Central memory CD8-positive, alpha-beta T cell (primary cell): ENCODE measurements at regions not wholly inside any gene's neighbourhood (a gene's known extent, or its start where the extent isn't known, plus 50 kb on each side); places are given as distances from the start of the nearest gene placed in this dataset.

Experiments
- ATAC-seq: fragments of 150-1000 bp; cut with Tn5 transposase; replicated peaks from 2 replicates; pipeline ENCODE4 v1.10.0; 2022; ENCODE audit warnings: mild to moderate bottlenecking, moderate FRiP score, moderate number of reproducible peaks; ENCODE audit not compliant: poor library complexity, severe bottlenecking; ENCODE audit errors: extremely low read depth
- DNase-seq, 2 donors: peaks; one replicate each; pipeline ENCODE4 v3.0.0; 2021; ENCODE audit warnings: low spot score in 2 of 2
- H3K27ac Mint-ChIP-seq: one replicate; pipeline ENCODE4 v1.8.0; 2022; ENCODE audit warnings: low read depth, mild to moderate bottlenecking, moderate library complexity, mixed read lengths
- H3K27me3 Mint-ChIP-seq: one replicate; pipeline ENCODE4 v1.8.0; 2022; ENCODE audit warnings: mixed read lengths
- H3K36me3 Mint-ChIP-seq: one replicate; pipeline ENCODE4 v1.8.0; 2022; ENCODE audit warnings: mild to moderate bottlenecking, moderate library complexity, mixed read lengths; ENCODE audit not compliant: insufficient read depth
- H3K4me1 Mint-ChIP-seq: one replicate; pipeline ENCODE4 v1.8.0; 2022; ENCODE audit warnings: mixed read lengths
- H3K4me3 Mint-ChIP-seq: one replicate; pipeline ENCODE4 v1.8.0; 2022; ENCODE audit warnings: mild to moderate bottlenecking, moderate library complexity, mixed read lengths
- H3K9me3 Mint-ChIP-seq: one replicate; pipeline ENCODE4 v1.8.0; 2022; ENCODE audit warnings: mixed read lengths

DNA sequence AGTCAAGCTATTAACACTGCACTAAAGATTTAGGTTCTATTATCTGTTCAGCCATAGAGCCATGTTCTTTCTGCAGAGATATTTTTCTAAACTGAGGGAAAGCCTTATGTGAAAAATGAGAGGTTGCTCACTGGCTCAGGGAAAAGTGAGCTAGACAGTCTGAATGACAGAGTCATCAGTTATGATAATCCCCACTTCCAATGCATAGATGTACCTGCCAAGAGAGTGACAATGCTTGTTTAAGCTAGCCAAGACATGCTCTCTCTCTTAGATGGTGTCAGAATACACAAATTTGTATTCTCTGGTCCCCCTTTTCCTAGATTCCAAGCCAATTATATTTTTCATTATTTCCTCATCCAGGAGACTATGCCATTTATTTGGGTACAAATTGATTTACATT is 176.9 kb upstream of the FRMD6 start:
- ATAC-seq, result no peak

DNA sequence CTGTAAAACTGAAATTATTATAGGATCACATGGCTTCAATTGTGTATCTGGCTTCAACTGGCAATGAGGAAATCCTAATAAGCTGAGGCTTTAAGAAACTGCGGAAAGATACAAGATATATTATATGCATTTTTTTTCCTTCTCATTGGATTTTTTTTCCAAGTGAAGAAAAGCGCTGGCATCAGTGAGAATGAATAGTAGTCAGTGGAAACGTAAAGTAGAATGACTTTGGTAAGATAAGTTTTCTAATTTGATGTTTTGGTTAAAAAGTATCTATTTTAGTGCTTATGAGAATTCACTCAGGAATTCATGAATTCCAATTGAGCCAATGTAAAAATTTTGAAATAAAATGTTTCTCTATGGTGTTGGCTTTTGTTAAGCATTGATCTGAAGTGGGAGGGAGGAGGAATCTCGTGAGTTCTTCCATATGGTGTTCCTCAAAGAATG is 173.5 kb upstream of the FRMD6 start:
- Mint-ChIP-seq H3K27ac (no peak overlapping the region), H3K36me3 (no peaks in the 10 kb centered on the region), H3K4me3 (no peak overlapping the region), H3K4me1 (no peaks in the 10 kb centered on the region), H3K27me3 (peaks cover 34% of the 10 kb centered on the region), H3K9me3 (peaks cover 3% of the 10 kb centered on the region)
- DNase-seq, result no peak
- ATAC-seq, result no peak

More for the DNA sequence above, 176.9 kb upstream of the FRMD6 start:
- Mint-ChIP-seq H3K36me3 (no peaks in the 10 kb centered on the region), H3K27me3 (peaks cover 34% of the 10 kb centered on the region), H3K4me1 (no peaks in the 10 kb centered on the region), H3K9me3 (no peaks in the 10 kb centered on the region), H3K4me3 (no peak overlapping the region), H3K27ac (no peak overlapping the region)
- no peak for DNase-seq

DNA sequence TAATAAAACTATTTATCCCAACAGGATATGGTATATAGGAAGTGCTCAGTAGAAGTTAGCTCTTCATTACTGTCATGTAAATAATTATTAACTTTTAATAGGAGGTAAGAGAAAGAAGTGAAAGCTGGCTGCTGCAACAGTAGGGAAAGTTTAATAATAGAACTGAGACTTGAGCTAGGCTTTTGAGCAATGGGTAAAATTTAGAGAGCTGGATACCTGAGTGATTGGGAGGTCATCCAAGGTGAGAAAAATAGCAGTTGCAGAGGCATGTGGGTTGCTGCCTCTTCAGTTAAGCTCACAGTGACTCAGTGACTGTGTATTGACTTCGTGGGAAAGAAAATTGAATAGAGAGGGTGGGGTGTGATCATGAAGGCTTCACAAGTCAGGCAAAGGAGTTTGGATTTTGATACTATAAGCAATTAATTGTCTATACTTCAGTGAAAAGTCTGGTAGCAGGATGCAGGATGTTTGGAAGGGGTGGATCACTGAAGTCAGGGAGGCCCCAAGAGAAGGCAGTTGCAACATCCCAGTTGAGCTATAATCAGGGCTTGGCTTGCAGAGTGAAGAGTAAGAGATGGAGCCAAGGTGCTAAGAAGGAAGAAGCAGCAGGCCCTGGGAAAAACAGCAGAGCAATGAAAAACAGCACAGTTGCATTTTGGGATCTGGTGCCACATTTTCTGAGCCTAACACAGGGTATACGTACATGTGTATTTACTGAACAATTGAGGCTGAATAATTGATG is 172.0 kb upstream of the FRMD6 start:
- H3K27me3 Mint-ChIP-seq, result peaks cover 18% of the 10 kb centered on the region
- no peak for DNase-seq
- peaks cover 5% of the 10 kb centered on the region for H3K9me3 Mint-ChIP-seq
- no peak overlapping the region for H3K4me3 Mint-ChIP-seq
- ATAC-seq, result no peak
- H3K4me1 Mint-ChIP-seq, result no peaks in the 10 kb centered on the region
- no peak overlapping the region for H3K27ac Mint-ChIP-seq
- no peaks in the 10 kb centered on the region for H3K36me3 Mint-ChIP-seq

DNA sequence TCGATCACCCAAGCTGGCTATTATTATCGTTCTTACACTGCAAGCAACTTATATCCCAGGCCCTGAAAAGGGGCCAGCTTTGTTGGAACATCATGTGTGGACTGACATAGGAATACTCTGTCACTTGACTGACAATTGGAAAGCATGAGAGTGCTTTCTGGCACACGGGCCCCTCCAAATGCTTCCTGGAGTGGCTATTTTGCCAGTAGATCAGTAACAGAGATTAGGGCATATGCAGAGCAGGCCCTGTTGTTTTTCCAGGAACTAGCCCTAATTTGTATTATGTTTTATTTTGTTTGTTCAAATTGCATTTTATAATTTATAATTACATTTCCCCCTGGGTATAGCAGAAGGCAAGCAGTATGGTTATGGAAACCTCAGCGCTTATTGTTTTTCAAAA is 170.1 kb upstream of the FRMD6 start:
- Mint-ChIP-seq H3K4me3 (no peak overlapping the region), H3K9me3 (peaks cover 5% of the 10 kb centered on the region), H3K27me3 (peaks cover 5% of the 10 kb centered on the region), H3K27ac (no peak overlapping the region), H3K36me3 (no peaks in the 10 kb centered on the region), H3K4me1 (no peaks in the 10 kb centered on the region)
- ATAC-seq (no peak), DNase-seq (no peak)

DNA sequence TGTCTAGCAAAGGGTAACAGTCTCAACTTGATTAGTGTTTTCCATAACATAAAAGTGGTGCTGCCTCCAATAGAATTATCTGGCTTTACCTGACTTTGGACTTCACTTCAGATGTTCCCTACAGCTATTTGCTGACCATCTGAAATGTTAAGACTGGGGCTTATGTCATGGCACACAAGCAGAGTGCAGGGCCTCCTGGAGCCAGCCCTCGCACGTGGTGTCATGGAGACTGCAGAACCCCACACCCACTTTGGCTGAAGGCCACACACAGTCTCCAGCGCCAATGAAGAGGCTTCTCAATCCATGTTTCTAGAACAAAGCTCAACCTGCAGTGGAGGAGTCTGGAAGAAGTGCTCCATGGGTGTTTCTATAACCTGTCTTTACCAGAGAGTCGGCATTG is 169.6 kb upstream of the FRMD6 start:
- H3K4me3 Mint-ChIP-seq, result no peak overlapping the region
- peaks cover under 1% of the 10 kb centered on the region for H3K27me3 Mint-ChIP-seq
- no peaks in the 10 kb centered on the region for H3K4me1 Mint-ChIP-seq
- DNase-seq (no peak), ATAC-seq (no peak)
- peaks cover 5% of the 10 kb centered on the region for H3K9me3 Mint-ChIP-seq
- H3K36me3 Mint-ChIP-seq, result no peaks in the 10 kb centered on the region
- H3K27ac Mint-ChIP-seq, result no peak overlapping the region

DNA sequence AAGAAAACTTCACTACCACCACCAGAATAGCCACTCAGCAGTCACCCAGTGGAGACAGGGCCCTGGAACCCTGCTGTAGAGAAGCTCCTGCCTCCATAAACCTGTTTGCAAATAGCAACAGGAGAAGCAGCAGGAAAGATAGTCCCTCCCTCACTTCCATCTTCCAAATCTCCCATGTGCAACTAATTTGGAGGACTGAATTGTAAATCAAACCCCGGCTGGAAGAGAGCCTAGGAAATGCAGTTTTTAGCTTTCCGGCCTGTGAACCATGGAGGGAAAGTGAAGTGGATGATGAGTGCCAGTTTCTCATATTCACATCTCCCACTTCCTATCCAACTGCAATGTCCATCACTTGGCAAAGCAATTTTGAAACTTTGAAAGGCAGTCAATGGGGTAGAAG is 167.2 kb upstream of the FRMD6 start:
- peaks cover 14% of the 10 kb centered on the region for H3K27me3 Mint-ChIP-seq
- no peak for ATAC-seq
- no peak overlapping the region for H3K4me3 Mint-ChIP-seq
- no peak overlapping the region for H3K27ac Mint-ChIP-seq
- DNase-seq, result no peak
- H3K36me3 Mint-ChIP-seq, result no peaks in the 10 kb centered on the region
- H3K4me1 Mint-ChIP-seq, result no peaks in the 10 kb centered on the region
- peaks cover 5% of the 10 kb centered on the region for H3K9me3 Mint-ChIP-seq

DNA sequence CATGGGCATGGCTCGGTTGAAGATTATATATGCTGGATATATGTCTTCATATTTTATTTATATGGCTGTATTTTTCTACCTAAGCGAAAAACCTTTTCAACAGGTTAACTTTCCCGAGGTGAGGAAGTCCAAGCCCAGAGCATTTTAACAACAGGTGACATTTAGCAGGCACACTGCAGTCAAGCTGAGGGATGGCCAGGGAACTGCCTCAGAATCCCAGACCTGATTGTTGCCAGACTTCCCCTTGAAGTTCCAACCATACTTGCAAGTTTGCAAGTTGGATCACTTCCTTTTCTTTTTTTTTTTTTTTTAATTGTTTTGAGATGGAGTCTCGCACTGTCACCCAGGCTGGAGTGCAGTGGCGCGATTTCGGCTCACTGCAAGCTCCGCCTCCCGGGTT is 166.0 kb upstream of the FRMD6 start:
- Mint-ChIP-seq H3K4me1 (no peaks in the 10 kb centered on the region), H3K36me3 (no peaks in the 10 kb centered on the region), H3K27me3 (peaks cover 26% of the 10 kb centered on the region), H3K4me3 (no peak overlapping the region), H3K9me3 (peaks cover 5% of the 10 kb centered on the region), H3K27ac (no peak overlapping the region)
- ATAC-seq (no peak), DNase-seq (no peak)

DNA sequence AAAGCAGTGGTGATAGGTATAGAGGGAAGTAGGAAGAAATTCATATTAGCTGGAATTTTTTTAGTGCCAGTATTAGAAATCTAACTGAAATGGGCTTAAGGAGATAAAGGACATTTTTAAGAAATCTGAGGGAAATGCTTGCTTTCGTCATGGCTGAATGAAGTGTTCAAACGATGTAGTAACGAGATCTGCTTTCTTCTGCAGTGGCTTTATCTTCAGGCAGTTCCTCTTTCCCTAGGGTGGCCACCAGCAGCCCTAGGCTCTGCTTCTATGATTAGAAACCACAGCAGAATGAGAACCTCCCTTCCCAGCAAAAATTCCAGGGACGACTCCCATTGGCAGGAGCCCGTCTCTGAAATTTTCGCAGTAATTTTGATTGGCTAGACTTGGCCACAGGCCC is 163.9 kb upstream of the FRMD6 start:
- H3K27ac Mint-ChIP-seq, result no peak overlapping the region
- no peaks in the 10 kb centered on the region for H3K36me3 Mint-ChIP-seq
- ATAC-seq (no peak), DNase-seq (no peak)
- peaks cover 5% of the 10 kb centered on the region for H3K9me3 Mint-ChIP-seq
- H3K4me3 Mint-ChIP-seq, result no peak overlapping the region
- H3K27me3 Mint-ChIP-seq, result peaks cover 44% of the 10 kb centered on the region
- H3K4me1 Mint-ChIP-seq, result no peaks in the 10 kb centered on the region

DNA sequence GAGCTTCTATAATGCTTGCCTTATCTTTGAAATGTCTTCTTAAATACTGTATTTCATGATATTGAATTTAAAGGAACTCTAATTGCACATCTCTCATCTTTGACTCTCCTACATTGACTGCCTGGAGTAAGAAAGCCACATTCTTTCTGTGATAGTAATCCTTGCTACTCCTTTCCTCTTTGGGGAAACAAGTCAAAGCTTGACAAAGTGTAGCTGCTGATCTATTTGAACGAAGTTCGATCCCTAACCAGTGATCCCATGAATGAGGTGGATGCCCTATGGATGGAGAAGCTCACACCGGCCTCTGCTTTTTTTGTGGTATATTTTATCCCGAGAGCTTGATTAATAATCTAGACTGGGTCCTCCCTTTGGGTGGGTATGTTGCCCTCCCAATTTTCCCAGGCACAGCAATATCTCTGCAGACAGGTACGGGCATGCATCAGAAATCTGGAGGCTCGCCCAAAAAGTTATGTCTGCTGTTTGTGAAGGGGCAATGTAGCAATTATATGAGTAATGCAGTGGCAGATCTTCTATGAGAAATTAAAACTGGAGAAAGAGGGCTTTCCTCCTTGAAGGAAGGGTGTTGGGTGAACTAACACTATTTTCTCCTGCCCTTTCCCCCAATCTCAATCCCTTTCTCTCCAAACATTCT is 163.0 kb upstream of the FRMD6 start:
- Mint-ChIP-seq H3K27me3 (peaks cover 52% of the 10 kb centered on the region), H3K36me3 (no peaks in the 10 kb centered on the region), H3K9me3 (peaks cover 5% of the 10 kb centered on the region), H3K4me3 (no peak overlapping the region), H3K4me1 (no peaks in the 10 kb centered on the region), H3K27ac (no peak overlapping the region)
- ATAC-seq (no peak), DNase-seq (no peak)

DNA sequence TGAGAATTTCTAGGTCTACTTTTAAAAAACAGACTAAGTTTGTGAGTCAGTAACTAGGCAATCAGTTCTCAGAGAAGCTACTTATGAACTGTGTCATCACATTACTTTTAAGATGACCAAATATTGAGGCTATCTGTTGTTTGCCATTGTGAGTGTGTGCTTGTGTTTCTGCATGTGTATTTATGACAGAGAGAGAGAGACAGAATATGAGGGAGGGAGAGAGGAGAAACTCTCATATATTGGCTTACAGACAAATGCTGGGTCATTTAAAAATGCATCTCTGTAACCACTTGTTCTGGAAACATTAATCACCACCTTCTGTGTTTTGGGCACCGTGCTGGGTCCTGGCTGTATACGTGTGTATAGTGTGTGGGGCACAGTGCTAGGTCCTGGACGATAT is 161.5 kb upstream of the FRMD6 start:
- H3K36me3 Mint-ChIP-seq, result no peaks in the 10 kb centered on the region
- H3K27ac Mint-ChIP-seq, result no peak overlapping the region
- no peaks in the 10 kb centered on the region for H3K4me1 Mint-ChIP-seq
- H3K4me3 Mint-ChIP-seq, result no peak overlapping the region
- ATAC-seq (no peak), DNase-seq (no peak)
- H3K9me3 Mint-ChIP-seq, result peaks cover 5% of the 10 kb centered on the region
- peaks cover 67% of the 10 kb centered on the region for H3K27me3 Mint-ChIP-seq

DNA sequence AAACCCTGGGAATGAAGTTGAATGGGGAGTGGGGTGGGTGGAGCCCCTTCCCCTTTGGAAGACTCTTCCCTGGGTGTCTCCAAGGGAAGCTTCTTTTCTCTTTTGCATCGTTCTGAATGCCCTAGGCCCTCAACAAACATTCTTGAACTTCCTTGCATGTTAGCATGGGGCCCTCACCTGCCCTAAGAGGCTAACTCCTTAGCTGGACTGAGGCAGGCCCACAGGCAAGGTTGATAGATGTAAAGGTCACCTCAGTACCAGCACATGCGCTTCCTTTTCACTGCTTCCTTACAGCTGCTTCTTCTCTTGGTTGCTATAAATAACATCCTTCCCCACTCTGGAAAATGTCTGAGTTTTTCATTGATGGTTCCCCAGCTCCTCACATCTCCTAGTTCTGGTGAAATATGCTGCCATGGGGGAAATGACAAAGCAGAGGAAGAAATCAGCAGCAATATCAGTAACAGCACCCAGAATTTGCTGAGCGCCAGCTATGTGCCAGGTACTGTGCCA is 160.6 kb upstream of the FRMD6 start:
- Mint-ChIP-seq H3K9me3 (peaks cover 5% of the 10 kb centered on the region), H3K4me3 (no peak overlapping the region), H3K27ac (no peak overlapping the region), H3K4me1 (no peaks in the 10 kb centered on the region), H3K27me3 (peaks cover 71% of the 10 kb centered on the region), H3K36me3 (no peaks in the 10 kb centered on the region)
- ATAC-seq (no peak), DNase-seq (no peak)

DNA sequence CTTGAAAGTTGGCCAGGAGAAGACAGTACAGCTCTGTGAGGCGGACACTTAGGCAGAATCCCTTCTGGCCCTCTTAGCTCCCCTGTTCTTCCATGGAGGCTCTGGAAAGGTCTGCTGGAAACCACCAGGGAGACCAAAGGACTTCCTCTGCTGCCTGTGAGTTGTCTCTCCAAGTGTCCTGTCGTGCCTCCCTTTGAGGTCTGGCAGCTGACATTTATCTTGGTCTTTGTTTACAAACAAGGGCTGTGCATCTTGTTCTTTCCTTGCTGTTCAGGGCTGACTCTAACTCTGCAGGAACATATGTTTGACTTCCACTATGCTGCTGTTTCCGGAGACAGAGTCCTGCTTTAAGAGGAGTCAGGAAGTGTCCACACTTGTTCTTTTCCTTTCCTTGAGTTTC is 159.9 kb upstream of the FRMD6 start:
- H3K9me3 Mint-ChIP-seq, result peaks cover 5% of the 10 kb centered on the region
- no peaks in the 10 kb centered on the region for H3K36me3 Mint-ChIP-seq
- no peaks in the 10 kb centered on the region for H3K4me1 Mint-ChIP-seq
- H3K27ac Mint-ChIP-seq, result no peak overlapping the region
- DNase-seq (no peak), ATAC-seq (no peak)
- no peak overlapping the region for H3K4me3 Mint-ChIP-seq
- H3K27me3 Mint-ChIP-seq, result peaks cover 71% of the 10 kb centered on the region

DNA sequence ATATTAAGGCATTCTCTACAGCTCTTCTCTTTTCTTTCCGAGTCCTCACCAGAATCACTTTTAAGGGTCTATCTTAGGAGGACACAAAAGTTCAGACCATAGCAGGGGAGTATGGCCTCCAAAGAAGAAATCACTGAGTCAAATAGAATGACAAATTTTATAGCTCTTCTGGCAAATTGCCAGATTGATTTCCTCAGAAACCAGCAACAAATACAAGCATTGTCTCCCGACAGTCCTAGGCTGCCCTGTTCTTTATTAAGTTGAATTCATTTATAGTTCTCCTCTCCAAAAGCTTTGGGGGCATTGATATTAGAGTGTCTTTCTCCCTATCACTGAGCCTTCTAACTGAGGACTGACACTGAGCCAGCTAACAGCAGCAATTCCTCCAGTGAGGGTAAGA is 156.4 kb upstream of the FRMD6 start:
- no peak for ATAC-seq
- Mint-ChIP-seq H3K27ac (no peak overlapping the region), H3K27me3 (peaks cover 59% of the 10 kb centered on the region), H3K9me3 (peaks cover 5% of the 10 kb centered on the region), H3K4me1 (no peaks in the 10 kb centered on the region), H3K36me3 (no peaks in the 10 kb centered on the region), H3K4me3 (no peak overlapping the region)
- DNase-seq, result no peak
